ENCODE measurements at regions not wholly inside any gene's neighbourhood (a gene's known extent, or its start where the extent isn't known, plus 50 kb on each side); places are given as distances from the start of the nearest gene placed in this dataset.

DNA sequence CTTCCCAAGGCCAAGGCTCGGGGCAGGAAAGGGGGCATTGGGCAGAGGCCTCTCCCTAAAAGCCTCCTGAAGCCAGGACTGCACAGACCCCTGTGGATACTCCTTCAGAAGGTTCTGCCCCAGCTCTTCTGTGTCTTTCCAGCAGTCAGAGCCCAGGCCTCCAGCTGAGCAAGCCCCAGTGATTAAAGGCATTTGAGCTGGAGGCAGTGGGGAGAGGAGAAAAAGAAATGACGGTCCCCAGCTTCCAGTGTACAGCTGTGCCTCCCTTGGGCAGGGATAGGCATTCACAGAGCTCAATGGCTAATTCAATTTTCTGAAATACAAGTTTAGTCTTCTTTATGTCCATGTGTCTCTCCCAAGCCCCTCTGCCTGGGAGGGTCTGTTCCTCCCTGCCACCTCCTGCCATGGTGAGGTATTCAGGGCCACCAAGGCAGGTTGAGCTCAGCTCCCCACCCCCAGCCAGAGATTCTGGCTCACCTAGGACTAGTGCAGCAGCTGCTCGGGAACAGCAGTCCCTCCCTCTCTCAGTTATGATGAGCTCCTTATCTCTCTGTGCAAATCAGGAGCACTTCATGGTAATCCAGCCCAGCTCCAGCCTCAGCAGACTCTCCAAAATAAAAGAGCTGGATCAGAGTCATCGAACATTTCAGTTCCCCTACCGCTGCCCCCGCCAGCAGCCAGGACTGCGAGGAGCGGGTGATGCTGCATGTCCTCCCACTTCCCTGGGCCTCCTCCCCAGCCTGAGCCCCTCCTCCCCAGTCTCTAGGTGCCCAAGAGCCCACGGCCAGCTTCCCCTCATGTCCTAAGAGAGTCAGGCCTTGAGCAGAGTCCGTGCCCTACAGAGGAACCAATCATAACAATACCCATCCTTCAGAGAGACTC lies 208.4 kb upstream of the ZC3H12A start:
- TF ChIP-seq, protein P1, sequence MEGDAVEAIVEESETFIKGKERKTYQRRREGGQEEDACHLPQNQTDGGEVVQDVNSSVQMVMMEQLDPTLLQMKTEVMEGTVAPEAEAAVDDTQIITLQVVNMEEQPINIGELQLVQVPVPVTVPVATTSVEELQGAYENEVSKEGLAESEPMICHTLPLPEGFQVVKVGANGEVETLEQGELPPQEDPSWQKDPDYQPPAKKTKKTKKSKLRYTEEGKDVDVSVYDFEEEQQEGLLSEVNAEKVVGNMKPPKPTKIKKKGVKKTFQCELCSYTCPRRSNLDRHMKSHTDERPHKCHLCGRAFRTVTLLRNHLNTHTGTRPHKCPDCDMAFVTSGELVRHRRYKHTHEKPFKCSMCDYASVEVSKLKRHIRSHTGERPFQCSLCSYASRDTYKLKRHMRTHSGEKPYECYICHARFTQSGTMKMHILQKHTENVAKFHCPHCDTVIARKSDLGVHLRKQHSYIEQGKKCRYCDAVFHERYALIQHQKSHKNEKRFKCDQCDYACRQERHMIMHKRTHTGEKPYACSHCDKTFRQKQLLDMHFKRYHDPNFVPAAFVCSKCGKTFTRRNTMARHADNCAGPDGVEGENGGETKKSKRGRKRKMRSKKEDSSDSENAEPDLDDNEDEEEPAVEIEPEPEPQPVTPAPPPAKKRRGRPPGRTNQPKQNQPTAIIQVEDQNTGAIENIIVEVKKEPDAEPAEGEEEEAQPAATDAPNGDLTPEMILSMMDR (conservative IDR thresholded peaks at IDR 0.05; ENCODE audit: low read depth, low read length), result no peak
- DNase-seq (ENCODE audit: low read depth), result no peak

DNA sequence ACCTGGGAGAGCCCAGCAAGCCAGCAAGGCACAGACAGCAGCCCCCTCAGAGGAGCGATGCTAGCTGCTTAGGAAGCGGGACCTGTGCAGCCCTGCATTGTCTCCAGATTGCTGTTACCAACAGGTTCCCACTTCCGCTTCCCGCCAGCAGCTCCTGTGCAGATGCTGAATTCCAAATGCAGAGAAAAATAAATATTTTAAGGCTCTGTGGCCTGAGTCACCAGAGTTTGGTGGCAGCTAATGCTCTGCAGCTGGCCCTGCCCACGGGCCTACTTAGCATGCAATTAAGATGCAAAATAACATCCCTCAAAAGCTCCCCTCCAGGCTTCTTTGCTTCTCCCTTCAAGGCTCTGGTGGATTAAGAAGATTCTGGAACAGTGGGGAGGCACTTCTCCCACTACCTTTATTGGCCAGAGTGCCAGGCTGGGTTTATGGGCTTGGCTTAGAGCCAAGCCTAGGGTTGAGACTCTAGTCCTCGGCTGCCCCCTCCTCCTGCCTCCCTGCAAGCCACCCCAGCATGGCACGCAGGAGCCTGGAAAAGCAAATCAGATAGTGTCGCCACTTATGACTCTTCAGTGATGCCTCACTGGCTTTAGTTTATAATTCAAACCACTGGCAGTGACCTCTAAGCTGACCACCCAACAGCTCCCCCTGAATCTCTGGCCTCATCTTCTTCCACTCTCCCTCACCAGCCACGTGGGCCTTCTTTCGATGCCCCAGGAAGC lies 207.1 kb upstream of the ZC3H12A start:
- DNase-seq (ENCODE audit: low read depth), result no peak
- H3K4me3 ChIP-seq (ENCODE audit: low read length), result no peak overlapping the region
- TF ChIP-seq, protein P1 (conservative IDR thresholded peaks at IDR 0.05; ENCODE audit: low read depth, low read length), result no peak

More for the DNA sequence above, 208.4 kb upstream of the ZC3H12A start:
- no peak overlapping the region for H3K4me3 ChIP-seq (ENCODE audit: low read length)

DNA sequence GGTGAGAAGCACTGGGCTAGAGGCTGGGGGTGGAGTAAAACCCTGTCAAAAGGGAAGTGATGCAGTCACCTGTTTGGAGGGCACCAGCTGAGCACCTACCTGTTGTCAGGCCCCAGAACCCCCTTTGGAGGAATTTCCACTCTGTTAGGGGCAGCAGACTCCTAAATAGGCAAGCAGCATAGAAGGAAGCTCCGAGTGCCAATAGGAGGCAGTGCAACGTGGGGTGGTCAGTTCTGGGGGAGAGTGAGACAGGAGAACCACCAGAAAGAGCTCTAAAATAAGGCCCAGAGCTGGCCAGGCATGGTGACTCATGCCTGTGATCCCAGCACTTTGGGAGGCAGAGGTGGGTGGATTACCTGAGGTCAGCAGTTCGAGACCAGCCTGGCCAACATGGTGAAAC lies 203.7 kb upstream of the ZC3H12A start:
- TF ChIP-seq, protein P1 (conservative IDR thresholded peaks at IDR 0.05; ENCODE audit: low read depth, low read length), result no peak
- no peak overlapping the region for H3K4me3 ChIP-seq (ENCODE audit: low read length)
- DNase-seq (ENCODE audit: low read depth), result no peak

DNA sequence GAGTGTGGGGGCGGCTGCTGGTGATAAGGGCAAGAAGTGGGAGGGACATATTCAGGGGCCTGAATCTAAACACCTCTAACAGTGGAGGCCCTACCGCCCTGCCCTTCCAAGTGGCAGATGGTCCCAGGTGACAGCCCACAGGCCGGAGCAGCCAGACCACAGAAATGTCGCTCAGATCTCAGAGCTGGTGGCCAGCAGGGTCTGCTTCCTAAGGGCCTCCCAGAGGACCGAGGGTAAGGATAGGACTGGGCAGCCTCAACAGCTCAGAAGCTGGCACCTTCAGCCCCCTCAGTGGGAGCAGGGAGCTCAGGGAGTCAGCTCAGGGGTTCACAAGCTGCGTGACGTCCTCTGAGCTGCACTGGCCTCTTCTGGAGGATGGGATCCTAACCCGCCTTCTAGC lies 201.8 kb upstream of the ZC3H12A start:
- TF ChIP-seq, protein P1 (conservative IDR thresholded peaks at IDR 0.05; ENCODE audit: low read depth, low read length), result no peak
- DNase-seq (ENCODE audit: low read depth), result no peak
- H3K4me3 ChIP-seq (ENCODE audit: low read length), result no peak overlapping the region

DNA sequence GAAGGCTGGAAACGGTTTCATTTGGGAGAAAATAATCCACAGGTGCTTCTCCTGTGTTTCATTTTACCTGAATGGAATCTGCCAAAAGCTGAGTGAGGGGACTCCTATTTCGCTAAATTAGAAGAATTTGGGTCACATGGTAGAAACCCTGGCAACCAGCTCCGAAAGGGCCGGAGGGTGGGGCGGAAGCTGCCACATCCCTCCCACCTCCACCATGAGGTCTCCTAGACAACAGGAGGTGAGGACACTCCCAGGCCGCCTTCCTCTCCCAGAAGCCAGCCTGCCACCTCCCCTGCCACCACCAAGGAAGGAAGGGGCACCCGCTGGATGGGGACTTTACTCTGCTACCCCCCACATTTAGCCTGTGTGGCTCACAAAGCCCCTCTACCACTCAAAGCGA lies 199.9 kb upstream of the ZC3H12A start:
- TF ChIP-seq, protein P1 (conservative IDR thresholded peaks at IDR 0.05; ENCODE audit: low read depth, low read length), result no peak
- H3K4me3 ChIP-seq (ENCODE audit: low read length), result no peak overlapping the region
- no peak for DNase-seq (ENCODE audit: low read depth)

DNA sequence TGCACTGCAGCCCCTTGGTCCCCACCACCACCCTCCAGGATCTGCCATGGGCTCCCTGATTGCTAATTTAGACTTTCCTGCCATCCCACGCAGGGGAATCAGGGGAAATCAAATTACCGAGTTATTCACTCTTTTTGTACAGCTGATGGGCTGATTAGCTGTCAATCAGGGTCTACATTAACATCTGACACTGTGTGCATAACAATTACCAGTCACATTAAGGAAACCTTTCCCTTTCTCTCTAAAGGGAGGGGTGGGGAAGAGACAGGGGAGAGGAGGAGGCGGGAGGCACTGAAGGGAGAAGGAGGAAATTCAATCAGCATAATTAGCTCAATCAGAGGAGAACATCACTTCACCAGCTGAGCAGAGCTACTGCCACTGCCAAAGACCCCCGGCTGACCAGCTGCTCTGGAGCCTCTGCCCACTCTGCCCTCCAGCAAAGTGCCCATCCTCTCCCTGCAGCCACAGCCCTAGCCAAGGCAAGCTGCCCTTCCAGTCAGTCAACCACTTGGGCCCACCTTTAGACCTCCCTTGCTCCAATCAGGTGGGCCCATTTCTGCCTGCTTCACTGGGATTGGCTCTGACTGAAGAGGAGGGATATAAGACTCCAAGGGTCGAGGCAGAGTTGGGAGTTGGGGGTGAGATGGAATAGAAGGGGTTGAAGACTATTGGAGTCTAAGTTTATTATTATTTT lies 199.3 kb upstream of the ZC3H12A start:
- TF ChIP-seq, protein P1 (conservative IDR thresholded peaks at IDR 0.05; ENCODE audit: low read depth, low read length), result no peak
- no peak overlapping the region for H3K4me3 ChIP-seq (ENCODE audit: low read length)
- no peak for DNase-seq (ENCODE audit: low read depth)

All from retinal pigment epithelial cell (primary cell).